ENCODE measurements at regions not wholly inside any gene's neighbourhood (a gene's known extent, or its start where the extent isn't known, plus 50 kb on each side); places are given as distances from the start of the nearest gene placed in this dataset.

DNA sequence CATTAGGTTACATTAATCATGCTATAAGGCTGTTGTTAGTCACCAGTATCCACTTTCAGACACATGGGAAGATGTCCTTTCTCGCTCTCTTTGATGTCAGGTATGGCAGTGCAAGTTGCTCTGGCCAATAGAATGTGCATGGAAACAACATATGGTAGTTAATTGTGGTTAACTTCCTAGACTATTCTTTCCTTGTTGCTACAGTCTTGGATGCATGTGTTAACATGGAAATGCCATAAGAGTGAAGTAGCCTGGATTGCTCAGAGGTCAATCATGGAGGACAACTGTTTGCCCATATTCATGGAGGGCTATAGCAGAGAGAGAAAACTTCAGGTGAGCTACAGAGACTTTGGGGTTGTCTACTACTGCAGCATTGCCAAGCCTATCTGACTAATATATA, 245.8 kb upstream of the GAS1 start:
- TF ChIP-seq, protein P1, sequence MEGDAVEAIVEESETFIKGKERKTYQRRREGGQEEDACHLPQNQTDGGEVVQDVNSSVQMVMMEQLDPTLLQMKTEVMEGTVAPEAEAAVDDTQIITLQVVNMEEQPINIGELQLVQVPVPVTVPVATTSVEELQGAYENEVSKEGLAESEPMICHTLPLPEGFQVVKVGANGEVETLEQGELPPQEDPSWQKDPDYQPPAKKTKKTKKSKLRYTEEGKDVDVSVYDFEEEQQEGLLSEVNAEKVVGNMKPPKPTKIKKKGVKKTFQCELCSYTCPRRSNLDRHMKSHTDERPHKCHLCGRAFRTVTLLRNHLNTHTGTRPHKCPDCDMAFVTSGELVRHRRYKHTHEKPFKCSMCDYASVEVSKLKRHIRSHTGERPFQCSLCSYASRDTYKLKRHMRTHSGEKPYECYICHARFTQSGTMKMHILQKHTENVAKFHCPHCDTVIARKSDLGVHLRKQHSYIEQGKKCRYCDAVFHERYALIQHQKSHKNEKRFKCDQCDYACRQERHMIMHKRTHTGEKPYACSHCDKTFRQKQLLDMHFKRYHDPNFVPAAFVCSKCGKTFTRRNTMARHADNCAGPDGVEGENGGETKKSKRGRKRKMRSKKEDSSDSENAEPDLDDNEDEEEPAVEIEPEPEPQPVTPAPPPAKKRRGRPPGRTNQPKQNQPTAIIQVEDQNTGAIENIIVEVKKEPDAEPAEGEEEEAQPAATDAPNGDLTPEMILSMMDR (IDR thresholded peaks at IDR 0.05): no peak
- TF ChIP-seq POLR2A (IDR thresholded peaks at IDR 0.05): no peak

Data from testis (tissue), 2 donors.